NCI-H774 (cell line): ENCODE measurements at regions not wholly inside any gene's neighbourhood (a gene's known extent, or its start where the extent isn't known, plus 50 kb on each side); places are given as distances from the start of the nearest gene placed in this dataset.
A peak's percentile ranks its signal among the peaks of the same experiment; 100 is the strongest.

Experiments used
- DNase-seq: peaks from one replicate; lab custom pipeline; 2025; lab: John Stamatoyannopoulos, UW

GRCh38 chr10:21172542-21172929 is 275.4 kb upstream of the NEBL start:
- DNase-seq, result peak; percentile 93

DNA sequence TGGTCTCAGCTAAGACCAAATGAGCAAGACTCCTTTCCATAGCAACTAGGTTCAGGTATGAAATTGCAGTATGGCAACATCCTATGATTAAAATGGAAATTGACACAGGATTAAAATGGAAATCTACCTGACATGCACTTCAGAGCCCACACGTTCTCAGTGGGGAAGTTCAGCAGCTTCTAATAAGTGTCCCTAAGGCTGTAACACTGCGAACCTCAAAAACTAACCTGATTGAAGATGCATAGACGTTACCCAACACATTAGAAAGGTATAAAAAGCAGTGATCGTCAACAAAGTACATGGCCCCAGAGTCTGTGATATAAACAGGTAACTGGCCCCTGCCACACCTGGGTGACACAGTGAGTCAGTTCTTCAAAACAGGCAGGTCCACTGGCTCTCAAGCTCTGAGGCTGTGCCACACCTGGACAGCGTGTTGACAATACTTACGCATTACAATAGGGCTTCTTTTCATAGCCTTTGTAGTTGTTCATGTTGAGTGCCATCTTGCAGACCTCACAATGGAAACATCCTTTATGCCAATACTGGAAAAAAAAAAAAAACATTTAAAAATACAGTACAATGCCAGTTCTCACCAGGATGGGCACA is 274.9 kb upstream of the NEBL start:
- peak; percentile 93 for DNase-seq

GRCh38 chr10:21171197-21171935 is 274.3 kb upstream of the NEBL start:
- DNase-seq, result no peak

DNA sequence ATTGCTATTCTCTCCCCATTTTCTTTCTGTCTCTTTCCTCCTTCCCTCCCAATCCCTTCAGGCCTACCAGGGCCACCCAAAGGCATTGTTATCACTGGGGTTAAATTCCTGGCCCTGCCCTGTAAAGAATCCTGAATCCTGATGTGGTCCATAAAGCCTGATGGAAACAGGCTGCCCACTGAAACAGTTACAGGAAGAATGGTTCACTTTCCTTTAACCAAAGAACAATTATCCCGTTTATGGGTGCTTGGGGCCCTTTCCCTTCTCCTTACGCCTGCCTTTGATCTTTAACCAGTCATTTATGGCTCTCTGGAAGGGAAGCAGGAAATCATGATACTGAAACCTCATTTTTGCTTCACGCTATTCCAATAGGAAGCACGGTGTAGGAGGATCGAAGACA is 273.1 kb upstream of the NEBL start:
- DNase-seq, result no peak

GRCh38 chr10:21169271-21169670 is 272.2 kb upstream of the NEBL start:
- no peak for DNase-seq

DNA sequence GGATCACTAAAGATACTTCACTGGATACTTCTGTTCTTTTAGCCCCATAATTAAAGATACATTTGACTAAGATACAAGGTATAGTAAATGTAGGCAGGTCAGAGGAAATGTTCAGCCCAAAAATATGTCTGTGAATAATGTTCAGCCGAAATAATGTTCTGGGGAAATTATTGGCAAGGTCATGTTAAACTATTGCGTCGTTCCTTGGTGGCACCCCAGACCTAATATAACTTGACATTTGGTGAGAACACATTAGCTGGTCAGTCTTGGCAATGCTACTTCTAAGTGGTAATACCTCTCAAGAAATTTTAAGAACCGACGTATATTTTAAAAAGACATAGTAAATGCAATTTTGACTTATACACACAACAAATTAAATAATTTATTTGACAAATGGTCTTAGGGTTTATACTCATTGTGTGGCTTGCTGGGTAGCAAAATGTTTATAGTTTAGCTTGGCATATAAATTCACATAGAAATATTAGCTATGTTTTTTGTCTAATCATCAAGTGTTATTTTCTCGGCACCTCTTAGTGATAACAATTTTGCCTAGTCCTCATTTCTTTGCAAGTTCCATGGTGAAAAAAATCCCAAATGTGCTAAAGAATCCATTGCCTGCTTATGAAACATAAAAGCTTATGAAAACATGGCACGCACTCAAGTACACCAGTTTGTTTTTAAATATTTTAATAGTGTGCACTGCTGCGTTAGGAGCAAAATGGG is 270.3 kb upstream of the NEBL start:
- DNase-seq, result no peak

GRCh38 chr10:21166557-21167287 is 269.6 kb upstream of the NEBL start:
- DNase-seq, result peak; percentile 42

DNA sequence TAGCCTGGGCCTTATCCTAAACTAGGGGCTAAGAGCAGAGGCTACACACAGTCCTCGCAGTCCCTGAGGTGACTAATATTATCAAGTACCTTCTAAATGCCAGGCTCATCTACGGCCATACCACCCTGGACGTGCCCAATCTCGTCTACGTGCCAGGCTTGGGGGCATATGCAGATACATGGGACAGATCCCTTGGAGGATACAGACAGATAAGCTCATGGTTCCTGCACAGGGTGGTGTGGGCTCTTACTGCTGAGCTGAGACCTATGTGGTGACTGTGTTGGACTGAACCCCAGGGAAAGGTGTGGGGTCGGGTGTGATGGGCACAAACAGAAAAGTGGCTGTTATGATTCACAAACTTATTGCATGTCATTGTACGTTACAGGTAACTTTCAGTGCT is 268.4 kb upstream of the NEBL start:
- no peak for DNase-seq

- no peak for DNase-seq
Measured at GRCh38 chr10:21164687-21165086, 267.6 kb upstream of the NEBL start.

DNA sequence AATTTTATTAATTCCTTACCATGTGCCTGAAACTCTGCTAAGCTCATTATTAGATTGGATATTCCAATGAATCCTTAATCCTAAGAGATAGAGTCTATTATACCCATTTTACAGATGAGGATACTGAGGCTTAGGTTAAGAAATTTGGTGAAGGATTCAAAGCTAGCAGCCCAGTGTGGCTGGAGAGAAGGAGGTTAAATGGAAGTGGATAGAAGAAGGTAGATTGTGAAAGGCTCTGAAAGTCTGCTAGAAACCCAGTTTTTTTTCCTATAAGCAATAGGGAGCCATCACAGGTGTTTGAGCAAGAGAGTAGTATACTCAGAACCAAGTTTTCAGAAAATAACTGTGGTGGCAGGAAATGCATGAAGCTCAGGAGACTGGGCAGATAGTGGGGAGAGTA is 265.8 kb upstream of the NEBL start:
- DNase-seq, result no peak

DNA sequence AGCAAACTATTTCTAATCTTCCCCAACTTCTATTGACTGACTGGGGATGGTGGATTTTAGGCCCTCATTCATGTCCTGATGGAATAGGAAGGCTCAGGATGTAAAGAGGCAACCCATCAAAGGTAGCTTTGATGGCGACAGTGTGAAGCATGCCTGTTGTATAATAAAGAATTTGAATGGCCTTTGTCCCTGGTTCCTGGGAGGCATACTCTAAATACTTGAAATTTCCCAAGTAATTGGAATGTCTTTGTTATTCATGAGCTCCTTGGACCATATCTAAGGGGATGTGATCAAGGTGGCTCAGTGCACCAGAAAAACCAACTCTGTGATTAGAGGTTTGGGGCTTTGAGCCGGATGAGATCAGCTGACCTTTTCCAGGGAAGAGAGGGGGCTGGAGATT is 264.5 kb upstream of the NEBL start:
- DNase-seq, result no peak

GRCh38 chr10:21161090-21161625 is 264.0 kb upstream of the NEBL start:
- no peak for DNase-seq

DNA sequence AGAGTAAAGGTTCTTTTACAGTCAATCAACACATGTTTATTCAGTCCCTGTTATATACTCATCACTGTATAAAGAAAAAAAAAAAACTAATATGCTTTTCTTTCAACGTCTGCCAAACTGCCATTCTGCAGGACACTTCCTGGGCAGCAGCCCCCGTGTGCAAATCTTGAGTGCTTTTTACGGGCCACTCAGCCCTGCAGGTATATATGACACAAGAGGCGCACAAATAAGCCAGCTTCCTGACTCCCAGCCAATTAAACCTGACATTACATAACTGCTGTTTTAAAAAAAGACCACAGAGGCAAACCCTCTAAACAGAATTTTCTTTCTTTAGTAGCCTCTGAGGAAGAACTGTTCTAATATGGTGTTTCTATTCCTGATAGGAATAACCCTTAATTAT is 263.0 kb upstream of the NEBL start:
- DNase-seq, result peak; percentile 62

DNA sequence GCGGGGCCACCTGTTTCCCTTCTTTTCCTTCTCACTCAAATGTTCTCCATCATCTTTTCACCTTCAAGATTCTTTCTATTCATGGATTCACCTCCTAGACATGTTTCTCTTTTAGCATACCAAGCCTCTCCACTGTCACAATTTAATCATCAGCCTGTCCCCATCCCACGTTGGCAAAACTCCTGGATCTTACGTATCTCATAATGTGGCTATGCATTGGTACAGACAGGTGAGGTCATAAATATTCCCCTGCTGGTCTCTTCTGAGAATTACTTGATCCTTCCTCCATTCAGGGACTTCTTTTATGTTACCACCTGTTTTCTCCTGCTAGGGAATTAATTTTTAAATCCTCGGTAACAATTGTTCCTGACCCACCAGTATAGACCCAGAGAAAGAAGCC is 262.6 kb upstream of the NEBL start:
- no peak for DNase-seq

DNA sequence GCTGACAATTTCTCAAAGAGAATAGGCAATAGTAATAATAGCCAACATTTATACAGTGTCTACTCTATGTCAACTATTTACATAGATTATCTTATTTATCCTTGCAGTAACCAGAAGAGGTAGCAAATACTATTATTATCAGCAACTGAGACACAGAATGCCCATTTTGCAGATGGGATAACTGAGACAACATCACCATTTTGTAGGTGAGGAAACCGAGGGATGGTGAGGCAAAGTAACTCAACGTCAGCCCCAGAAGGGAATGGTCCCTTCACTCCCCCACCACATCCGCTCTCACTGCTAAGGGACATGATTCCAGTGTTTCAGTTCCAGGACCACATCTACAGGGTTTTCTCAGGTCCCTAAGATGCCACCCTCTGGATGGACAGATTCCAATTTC is 261.2 kb upstream of the NEBL start:
- no peak for DNase-seq

GRCh38 chr10:21157664-21158063 is 260.6 kb upstream of the NEBL start:
- no peak for DNase-seq

- DNase-seq, result no peak
Measured at GRCh38 chr10:21150166-21150565, 253.1 kb upstream of the NEBL start.

DNA sequence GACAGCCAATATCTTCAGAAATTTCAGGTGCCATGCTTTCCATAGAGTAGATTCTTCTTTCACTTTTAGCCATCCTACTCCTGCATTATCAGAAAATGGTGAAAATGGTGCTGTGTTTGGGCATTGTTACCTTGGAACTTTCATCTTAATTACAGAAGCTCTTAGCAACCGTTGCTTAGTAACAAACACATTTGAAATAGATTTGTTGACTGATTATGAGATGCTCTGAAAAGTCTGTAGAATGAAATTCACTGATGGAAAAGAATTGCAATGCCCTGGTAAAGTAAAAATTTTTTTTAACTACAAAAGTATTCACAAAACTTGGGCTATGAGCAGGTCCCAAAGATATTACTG is 249.3 kb upstream of the NEBL start:
- peak; percentile 6 for DNase-seq

DNA sequence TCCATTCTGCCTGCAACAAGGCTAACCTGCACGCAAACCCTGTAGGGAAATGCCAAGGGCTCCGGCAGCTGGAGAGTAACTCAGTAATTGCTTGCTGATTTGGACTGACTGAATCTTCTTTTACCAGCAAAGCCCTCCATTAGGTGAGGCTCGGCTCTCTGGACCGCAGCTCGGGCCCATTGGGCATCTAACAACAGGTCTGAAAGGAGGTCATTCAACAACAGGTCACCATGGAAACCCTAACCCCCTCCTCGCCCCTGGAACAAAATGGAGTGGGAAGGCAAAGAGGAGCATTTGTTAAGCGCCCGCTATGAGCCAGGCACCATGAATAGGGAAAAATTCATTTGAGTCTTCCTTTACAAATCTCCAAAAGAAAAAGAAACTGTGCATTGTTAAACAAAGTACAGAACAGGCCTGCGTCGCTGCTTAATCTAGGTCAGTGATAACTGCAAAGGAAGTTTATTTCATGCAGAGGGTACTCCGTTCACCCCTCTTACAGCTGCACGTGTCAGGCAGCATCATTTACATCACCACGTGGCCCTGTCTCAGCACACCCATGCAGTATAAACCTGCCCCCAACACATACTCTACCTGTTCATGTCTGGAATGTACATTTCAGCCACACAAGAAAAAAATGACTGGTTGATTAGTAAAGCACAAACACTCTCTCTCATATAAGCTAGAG is 248.8 kb upstream of the NEBL start:
- no peak for DNase-seq

DNA sequence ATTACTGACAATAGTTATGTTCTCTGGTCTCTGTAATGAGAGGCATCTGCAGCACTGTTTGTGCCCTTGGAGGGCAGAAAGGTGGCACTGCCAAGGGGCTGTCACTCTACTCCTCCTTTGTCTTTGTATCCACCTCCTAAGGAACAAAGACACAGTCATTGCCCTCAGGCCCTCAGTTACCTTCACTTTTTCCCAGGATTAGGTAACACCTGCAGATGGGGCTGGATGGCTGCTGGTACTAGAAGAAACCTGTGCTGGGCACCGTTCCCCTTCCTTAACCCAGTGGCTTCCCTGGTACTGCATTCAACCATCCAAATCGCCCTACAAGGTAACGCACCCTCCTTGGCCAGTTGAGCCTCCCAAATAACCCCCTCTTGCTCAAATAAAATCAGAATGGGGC is 246.9 kb upstream of the NEBL start:
- DNase-seq, result no peak

DNA sequence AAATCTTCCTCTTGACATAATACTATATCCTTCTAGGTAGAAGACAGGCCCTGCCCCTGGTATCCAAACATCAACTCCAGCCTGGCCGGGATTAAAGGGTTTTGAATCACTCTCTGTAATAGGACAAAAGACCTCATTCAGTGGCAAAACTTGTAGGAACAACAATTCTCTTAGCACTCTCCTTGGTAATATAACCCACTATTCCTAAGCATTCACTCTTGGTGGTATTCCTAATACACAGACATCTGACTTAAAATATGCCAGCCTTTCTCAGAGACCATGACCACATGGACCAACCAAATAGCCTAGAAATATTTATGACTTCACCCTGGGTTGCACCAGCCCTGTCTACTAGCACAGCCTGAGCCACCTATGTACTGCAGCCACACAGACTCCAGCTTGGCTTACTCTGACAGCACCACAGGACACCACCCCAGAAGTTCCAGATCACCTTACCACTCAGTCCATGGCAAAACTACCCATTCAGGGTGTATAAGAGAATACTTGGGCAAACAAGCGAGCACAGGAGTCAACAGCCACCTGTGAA is 244.9 kb upstream of the NEBL start:
- no peak for DNase-seq
